Neuronal stem cell (in vitro differentiated cells): ENCODE measurements at regions not wholly inside any gene's neighbourhood (a gene's known extent, or its start where the extent isn't known, plus 50 kb on each side); places are given as distances from the start of the nearest gene placed in this dataset.
"Not testable (repeated sequence)": the region's sequence is repeated elsewhere in the genome, so short reads cannot be mapped to it uniquely, and the experiment has no call there.

Source experiments
- DNase-seq: peaks from one replicate; pipeline ENCODE4 v3.0.0-alpha.2; 2013; ENCODE audit warnings: low spot score
- H2AFZ ChIP-seq: one replicate; pipeline ENCODE4 v1.6.1; 2013; ENCODE audit warnings: mild to moderate bottlenecking, low read length, inconsistent platforms
- H2AK5ac ChIP-seq: 2 replicates; pipeline ENCODE4 v1.6.1; 2013; ENCODE audit warnings: low read depth, mild to moderate bottlenecking, inconsistent platforms, low read length, moderate library complexity, mixed read lengths
- H2BK120ac ChIP-seq: 2 replicates; pipeline ENCODE4 v1.6.1; 2013; ENCODE audit warnings: low read depth, mild to moderate bottlenecking, inconsistent platforms, low read length, moderate library complexity, mixed read lengths
- H2BK12ac ChIP-seq: one replicate; pipeline ENCODE4 v1.6.1; 2013; ENCODE audit warnings: low read length, inconsistent platforms
- H2BK15ac ChIP-seq: 2 replicates; pipeline ENCODE4 v1.6.1; 2013; ENCODE audit warnings: mild to moderate bottlenecking, low read length, inconsistent platforms, mixed read lengths
- H2BK5ac ChIP-seq: one replicate; pipeline ENCODE4 v1.6.1; 2013; ENCODE audit warnings: inconsistent platforms, mild to moderate bottlenecking, low read length, moderate library complexity
- H3K14ac ChIP-seq: one replicate; pipeline ENCODE4 v1.6.1; 2013; ENCODE audit warnings: low read length, inconsistent platforms
- H3K18ac ChIP-seq: 2 replicates; pipeline ENCODE4 v1.6.1; 2013; ENCODE audit warnings: low read length, inconsistent platforms
- H3K23ac ChIP-seq: 2 replicates; pipeline ENCODE4 v1.6.1; 2013; ENCODE audit warnings: low read depth, mild to moderate bottlenecking, mixed read lengths, low read length, inconsistent platforms; ENCODE audit not compliant: poor library complexity
- H3K27ac ChIP-seq: replicated peaks from 3 replicates; pipeline ENCODE4 v1.5.1; 2013; ENCODE audit warnings: low read length, inconsistent platforms
- H3K27me3 ChIP-seq, 3 experiments: 2 replicates each; pipeline ENCODE4 v1.6.1; 2013; ENCODE audit warnings: low read length in 3 of 3, mild to moderate bottlenecking in 2 of 3, inconsistent platforms in 1 of 3, low read depth in 1 of 3, mixed read lengths in 1 of 3, moderate library complexity in 1 of 3; ENCODE audit not compliant: control insufficient read depth in 3 of 3, insufficient read depth in 3 of 3
- H3K36me3 ChIP-seq, 2 donors: replicated peaks in 1 of 2; 2 replicates each; pipeline ENCODE4 v1.6.1; 2013; ENCODE audit warnings: low read length in 2 of 2; ENCODE audit not compliant: control insufficient read depth in 2 of 2, insufficient read depth in 2 of 2
- H3K4ac ChIP-seq: 2 replicates; pipeline ENCODE4 v1.6.1; 2013; ENCODE audit warnings: inconsistent platforms, mild to moderate bottlenecking, low read length, moderate library complexity
- H3K4me1 ChIP-seq, 2 donors: 1 replicate in 1 of 2; 2 replicates in 1 of 2; pipeline ENCODE4 v1.6.1; 2013; ENCODE audit warnings: low read length in 2 of 2, low read depth in 1 of 2; ENCODE audit not compliant: control insufficient read depth in 2 of 2, insufficient read depth in 1 of 2
- H3K4me2 ChIP-seq: one replicate; pipeline ENCODE4 v1.6.1; 2013; ENCODE audit warnings: mild to moderate bottlenecking, low read length, inconsistent platforms; ENCODE audit not compliant: insufficient read depth, poor library complexity, severe bottlenecking
- H3K4me3 ChIP-seq, 2 donors: 2 replicates each; pipeline ENCODE4 v1.5.1; 2013; ENCODE audit warnings: low read length in 2 of 2, mild to moderate bottlenecking in 2 of 2, inconsistent platforms in 1 of 2, moderate library complexity in 1 of 2
- H3K79me1 ChIP-seq: one replicate; pipeline ENCODE4 v1.6.1; 2013; ENCODE audit warnings: low read depth, mild to moderate bottlenecking, inconsistent platforms, low read length, moderate library complexity
- H3K9ac ChIP-seq: one replicate; pipeline ENCODE4 v1.6.1; 2013; ENCODE audit warnings: mild to moderate bottlenecking, low read depth, low read length, inconsistent platforms; ENCODE audit not compliant: poor library complexity
- H3K9me3 ChIP-seq, 2 donors: replicated peaks in 1 of 2; 2 replicates each; pipeline versions ENCODE3 to v1.6.1; 2013; ENCODE audit warnings: low read length in 2 of 2, mild to moderate bottlenecking in 2 of 2, inconsistent platforms in 1 of 2, low read depth in 1 of 2, mixed read lengths in 1 of 2, moderate library complexity in 1 of 2; ENCODE audit not compliant: control insufficient read depth in 2 of 2, insufficient read depth in 1 of 2
- H4K8ac ChIP-seq: one replicate; pipeline ENCODE4 v1.6.1; 2013; ENCODE audit warnings: low read depth, mild to moderate bottlenecking, inconsistent platforms, low read length, moderate library complexity
- H4K91ac ChIP-seq: one replicate; pipeline ENCODE4 v1.6.1; 2013; ENCODE audit warnings: low read length, low read depth, mild to moderate bottlenecking, inconsistent platforms; ENCODE audit not compliant: poor library complexity
- WGBS, 2 donors: extraction: QIAGEN DNeasy Blood & Tissue Kit; methylation state at CpG; one replicate each; pipeline ENCODE4 v1.1.7; 2013; ENCODE audit warnings: missing lambda C conversion rate in 2 of 2, mixed read lengths in 1 of 2; ENCODE audit not compliant: insufficient read length in 2 of 2, insufficient replicate concordance in 1 of 2; ENCODE audit errors: extremely low coverage in 2 of 2; 5-methylcytosine and 5-hydroxymethylcytosine counted together

DNA sequence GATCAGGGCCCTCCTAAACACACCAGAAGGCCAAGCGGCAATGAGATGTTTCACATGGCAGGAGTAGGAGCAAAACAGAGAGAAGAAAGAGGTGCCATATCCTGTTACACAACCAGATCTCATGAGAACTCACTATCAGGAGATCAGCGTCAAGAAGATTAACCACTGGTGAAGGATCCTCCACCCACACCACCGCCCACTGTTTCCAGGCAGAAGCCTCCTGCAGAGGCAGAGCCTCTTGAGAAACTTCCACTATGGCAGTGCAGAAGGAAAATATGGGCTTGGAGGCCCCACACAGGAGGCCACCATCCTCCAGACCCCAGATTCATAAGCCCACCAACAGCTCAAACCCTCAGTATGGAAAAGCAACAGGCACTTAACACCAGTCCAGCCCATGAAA, 106.9 kb upstream of the TEKT4 start:
- H3K27me3 ChIP-seq, H2AFZ ChIP-seq, H2BK120ac ChIP-seq, H3K79me1 ChIP-seq, H2BK5ac ChIP-seq, H2BK12ac ChIP-seq, H3K36me3 ChIP-seq, H3K14ac ChIP-seq, H4K91ac ChIP-seq, H2AK5ac ChIP-seq, H3K4me3 ChIP-seq, H3K18ac ChIP-seq, H3K9ac ChIP-seq, H2BK15ac ChIP-seq, H3K4ac ChIP-seq, H3K4me2 ChIP-seq, H3K27ac ChIP-seq, H4K8ac ChIP-seq, H3K4me1 ChIP-seq, H3K23ac ChIP-seq, DNase-seq: not testable (repeated sequence)
- WGBS, 2 donors = no CpG with 5 or more reads among the region's 3 CpGs
- peaks cover 0 to 17% of the 10 kb centered on the region in 2 donors for H3K9me3 ChIP-seq

DNA sequence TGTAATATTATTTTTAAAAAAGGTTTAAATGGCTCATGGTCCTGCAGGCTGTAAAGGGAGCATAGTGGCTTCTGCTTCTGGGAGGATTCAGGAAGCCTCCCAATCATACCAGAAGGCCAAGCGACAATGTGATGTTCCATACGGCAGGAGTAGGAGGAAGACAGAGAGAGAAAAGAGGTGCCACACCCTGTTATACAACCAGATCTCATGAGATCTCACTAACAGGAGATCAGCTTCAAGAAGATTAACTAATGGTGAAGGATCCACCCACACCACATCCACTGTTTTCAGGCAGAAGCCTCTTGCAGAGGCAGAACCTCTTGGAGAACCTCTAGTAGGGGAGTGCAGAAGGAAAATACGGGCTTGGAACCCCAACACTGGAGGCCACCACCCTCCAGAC, 103.9 kb upstream of the TEKT4 start:
- H3K4me2 ChIP-seq = no peak overlapping the region
- no peaks in the 10 kb centered on the region for H3K79me1 ChIP-seq
- H2BK5ac ChIP-seq = no peak overlapping the region
- no peak overlapping the region for H3K4ac ChIP-seq
- peaks cover 0 to 24% of the 10 kb centered on the region in 2 donors for H3K9me3 ChIP-seq
- no peak overlapping the region for H3K4me3 ChIP-seq
- H4K91ac ChIP-seq = no peak overlapping the region
- no peak overlapping the region for H4K8ac ChIP-seq
- H3K27me3 ChIP-seq = no peaks in the 10 kb centered on the region
- no peak overlapping the region for H3K9ac ChIP-seq
- no peaks in the 10 kb centered on the region for H3K36me3 ChIP-seq
- H3K4me1 ChIP-seq = no peaks in the 10 kb centered on the region
- no peak overlapping the region for H2AFZ ChIP-seq
- WGBS, 2 donors = no CpG with 5 or more reads among the region's 3 CpGs
- H3K23ac ChIP-seq = no peak overlapping the region
- H3K18ac ChIP-seq = no peak overlapping the region
- DNase-seq = no peak
- no peak overlapping the region for H2BK15ac ChIP-seq
- H2BK12ac ChIP-seq = no peak overlapping the region
- no peak overlapping the region for H3K14ac ChIP-seq
- H3K27ac ChIP-seq = no peak overlapping the region
- H2BK120ac ChIP-seq = no peak overlapping the region
- H2AK5ac ChIP-seq = no peak overlapping the region

DNA sequence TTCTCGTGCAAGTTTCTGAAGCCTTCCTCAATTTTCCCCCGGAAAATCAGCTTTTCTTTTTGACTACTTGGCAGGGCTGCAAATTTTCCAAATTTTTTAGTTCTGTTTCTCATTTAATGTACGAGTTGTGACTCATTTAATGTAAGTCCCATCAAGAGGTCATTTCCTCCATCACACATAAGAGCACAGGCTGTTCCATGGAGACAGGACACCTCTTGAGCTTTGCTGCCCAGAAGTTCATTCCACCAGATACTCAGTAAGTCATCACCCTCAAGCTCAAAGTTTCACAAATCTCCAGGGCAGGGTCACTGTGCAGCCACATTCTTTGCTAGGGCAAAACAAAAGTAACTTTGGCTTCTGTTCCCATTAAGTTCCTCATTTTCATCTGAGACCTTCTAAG, 101.5 kb upstream of the TEKT4 start:
- WGBS, 2 donors = no CpG with 5 or more reads among the region's 3 CpGs

DNA sequence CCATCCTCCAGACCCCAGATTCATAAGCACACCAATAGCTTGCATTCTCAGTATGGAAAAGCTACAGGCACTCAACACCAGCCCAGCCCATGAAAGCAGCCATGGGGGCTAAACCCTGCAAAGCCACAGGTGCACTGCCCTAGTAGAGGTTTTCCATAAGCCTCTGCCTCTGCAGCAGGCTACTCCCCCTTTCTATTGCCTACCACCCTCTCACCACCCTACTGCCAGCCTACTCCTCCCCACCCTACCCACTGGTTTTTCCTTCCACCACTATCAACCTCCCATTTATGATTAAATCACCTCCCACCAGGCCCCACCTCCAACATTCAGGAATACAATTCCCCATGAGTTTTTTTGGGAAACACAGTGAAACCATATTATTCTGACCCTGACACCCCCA, 96.4 kb upstream of the TEKT4 start:
- Histone ChIP-seq H2BK12ac (no peak overlapping the region), H2AFZ (no peak overlapping the region), H3K18ac (no peak overlapping the region), H3K9ac (no peak overlapping the region), H2AK5ac (no peak overlapping the region), H3K9me3 (peaks cover 0 to 16% of the 10 kb centered on the region in 2 donors), H3K23ac (no peak overlapping the region), H3K4ac (no peak overlapping the region), H3K4me1 (no peaks in the 10 kb centered on the region), H2BK5ac (no peak overlapping the region), H3K27ac (no peak overlapping the region), H3K4me3 (no peak overlapping the region), H4K8ac (no peak overlapping the region), H3K4me2 (no peak overlapping the region), H2BK120ac (no peak overlapping the region), H3K14ac (no peak overlapping the region), H2BK15ac (no peak overlapping the region), H3K36me3 (no peaks in the 10 kb centered on the region), H3K27me3 (no peaks in the 10 kb centered on the region), H4K91ac (no peak overlapping the region), H3K79me1 (no peaks in the 10 kb centered on the region)
- no peak for DNase-seq

More for the DNA sequence above, 101.5 kb upstream of the TEKT4 start:
- Histone ChIP-seq H3K9me3 (peaks cover 0 to 20% of the 10 kb centered on the region in 2 donors), H3K4ac (no peak overlapping the region), H2BK15ac (no peak overlapping the region), H3K36me3 (no peaks in the 10 kb centered on the region), H3K4me1 (no peaks in the 10 kb centered on the region), H3K14ac (no peak overlapping the region), H4K8ac (no peak overlapping the region), H3K27ac (no peak overlapping the region), H2BK5ac (no peak overlapping the region), H4K91ac (no peak overlapping the region), H2BK120ac (no peak overlapping the region), H3K18ac (no peak overlapping the region), H3K4me2 (no peak overlapping the region), H2BK12ac (no peak overlapping the region), H3K9ac (no peak overlapping the region), H3K23ac (no peak overlapping the region), H3K27me3 (no peaks in the 10 kb centered on the region), H3K4me3 (no peak overlapping the region), H2AK5ac (no peak overlapping the region), H2AFZ (no peak overlapping the region), H3K79me1 (no peaks in the 10 kb centered on the region)
- DNase-seq = no peak
